ENCODE measurements at regions not wholly inside any gene's neighbourhood (a gene's known extent, or its start where the extent isn't known, plus 50 kb on each side); places are given as distances from the start of the nearest gene placed in this dataset.

- TF ChIP-seq CTCF (conservative IDR thresholded peaks at IDR 0.05; ENCODE audit: low read depth, low read length) (no peak), EZH2 (IDR thresholded peaks at IDR 0.05; ENCODE audit: borderline replicate concordance, low read depth, low read length, poor library complexity, severe bottlenecking) (no peak)
Observed at GRCh38 chr2:133992454-133992853, 261.4 kb upstream of the MGAT5 start.

Measured in A673 (cell line).